Lung (tissue), 11 donors: ENCODE measurements at regions not wholly inside any gene's neighbourhood (a gene's known extent, or its start where the extent isn't known, plus 50 kb on each side); places are given as distances from the start of the nearest gene placed in this dataset.
A peak's percentile ranks its signal among the peaks of the same experiment; 100 is the strongest.

Experiments
- ATAC-seq: fragments of 200-7000 bp; cut with Tn5 transposase; one replicate; pipeline ENCODE4 v1.9.1; 2020; ENCODE audit warnings: moderate number of reproducible peaks; ENCODE audit not compliant: insufficient read depth, low FRiP score
- DNase-seq, 3 donors: peaks; one replicate each; pipeline ENCODE4 v3.0.0-alpha.2; 2013 to 2017
- H3K27ac ChIP-seq, 2 donors: one replicate each; pipeline ENCODE4 v1.5.1; 2013; ENCODE audit warnings: mild to moderate bottlenecking in 2 of 2, moderate library complexity in 2 of 2, control low read depth in 1 of 2, inconsistent platforms in 1 of 2, low read depth in 1 of 2, low read length in 1 of 2
- H3K27me3 ChIP-seq, 3 donors: one replicate each; pipeline ENCODE4 v1.5.1; 2013; ENCODE audit warnings: low read length in 2 of 3; ENCODE audit not compliant: control insufficient read depth in 3 of 3, insufficient read depth in 3 of 3
- H3K36me3 ChIP-seq, 4 donors: one replicate each; pipeline ENCODE4 v1.5.1; 2013; ENCODE audit warnings: low read length in 4 of 4, mild to moderate bottlenecking in 1 of 4, moderate library complexity in 1 of 4; ENCODE audit not compliant: control insufficient read depth in 4 of 4, insufficient read depth in 4 of 4
- H3K4me1 ChIP-seq, 5 donors: one replicate each; pipeline ENCODE4 v1.5.1; 2013; ENCODE audit warnings: low read length in 5 of 5, mild to moderate bottlenecking in 2 of 5, moderate library complexity in 1 of 5; ENCODE audit not compliant: control insufficient read depth in 5 of 5, insufficient read depth in 5 of 5
- H3K4me3 ChIP-seq: one replicate; pipeline ENCODE4 v1.5.1; 2013; ENCODE audit warnings: mild to moderate bottlenecking, control low read depth, moderate library complexity
- H3K9ac ChIP-seq, 2 donors: one replicate each; pipeline ENCODE4 v1.5.1; 2013; ENCODE audit warnings: low read length in 2 of 2, control low read depth in 1 of 2; ENCODE audit not compliant: insufficient read depth in 1 of 2
- H3K9me3 ChIP-seq, 4 donors: one replicate each; pipeline ENCODE4 v1.5.1; 2013; ENCODE audit warnings: low read length in 3 of 4, mild to moderate bottlenecking in 1 of 4, moderate library complexity in 1 of 4; ENCODE audit not compliant: control insufficient read depth in 4 of 4, insufficient read depth in 3 of 4
- CTCF ChIP-seq: IDR thresholded peaks from 2 replicates; pipeline ENCODE4 v1.5.1; 2012; ENCODE audit warnings: mild to moderate bottlenecking; ENCODE audit errors: control extremely low read depth, extremely low read depth
- WGBS, 2 donors: extraction: QIAGEN DNeasy Blood & Tissue Kit; methylation state at CpG; one replicate each; pipeline ENCODE4 v1.1.7; 2013; 5-methylcytosine and 5-hydroxymethylcytosine counted together
- donor health status: control.
- donor health status: control.
- donor health status: Bipolar disorder and iron deficiency.
- donor health status: healthy.
- donor health status: DM: yes; HTN: yes; CAD: no.

- Histone ChIP-seq H3K4me3 (no peak overlapping the region), H3K27ac (no peak overlapping the region), H3K27me3 (no peaks in the 10 kb centered on the region), H3K9ac (no peak overlapping the region), H3K9me3 (peaks cover 0 to 3% (median 0%) of the 10 kb centered on the region in 4 donors), H3K4me1 (peaks cover 0 to 21% (median 9%) of the 10 kb centered on the region in 5 donors), H3K36me3 (no peaks in the 10 kb centered on the region)
- 87 to 89% methylated on average over 6 of the region's 6 CpGs for WGBS, 2 donors
- TF ChIP-seq CTCF = no peak
- ATAC-seq = no peak
- no peak for DNase-seq
Observed at GRCh38 chr20:48287552-48288170, 502.4 kb upstream of the SULF2 start.

- H3K36me3 ChIP-seq = no peaks in the 10 kb centered on the region
- TF ChIP-seq CTCF = no peak
- H3K9ac ChIP-seq = no peak overlapping the region
- DNase-seq (peak in 2 of 3 donors; percentile 55 to 61), ATAC-seq (no peak)
- no peaks in the 10 kb centered on the region for H3K27me3 ChIP-seq
- H3K4me3 ChIP-seq = no peak overlapping the region
- peak overlapping the region in 1 of 2 donors; percentile 46 for H3K27ac ChIP-seq
- H3K4me1 ChIP-seq = peaks cover 0 to 21% (median 9%) of the 10 kb centered on the region in 5 donors
- peaks cover 0 to 3% (median 0%) of the 10 kb centered on the region in 4 donors for H3K9me3 ChIP-seq
- WGBS, 2 donors = 32 to 47% methylated on average over 7 of the region's 7 CpGs
Observed at GRCh38 chr20:48287021-48287494, 501.8 kb upstream of the SULF2 start.

GRCh38 chr20:48286601-48287000, 501.3 kb upstream of the SULF2 start:
- Histone ChIP-seq H3K4me1 (peaks cover 0 to 21% (median 9%) of the 10 kb centered on the region in 5 donors), H3K4me3 (no peak overlapping the region), H3K36me3 (no peaks in the 10 kb centered on the region), H3K27me3 (no peaks in the 10 kb centered on the region), H3K9ac (no peak overlapping the region), H3K9me3 (peaks cover 0 to 3% (median 0%) of the 10 kb centered on the region in 4 donors), H3K27ac (peak overlapping the region in 1 of 2 donors; percentile 46)
- 71 to 78% methylated on average over 1 of the region's 1 CpG for WGBS, 2 donors
- no peak for ATAC-seq
- TF ChIP-seq CTCF = no peak
- DNase-seq = no peak

- no peaks in the 10 kb centered on the region for H3K27me3 ChIP-seq
- H3K27ac ChIP-seq = no peak overlapping the region
- WGBS, 2 donors = 40 to 43% methylated on average over 1 of the region's 1 CpG
- H3K9me3 ChIP-seq = peaks cover 0 to 3% (median 0%) of the 10 kb centered on the region in 4 donors
- H3K36me3 ChIP-seq = no peaks in the 10 kb centered on the region
- H3K4me1 ChIP-seq = peaks cover 0 to 21% (median 9%) of the 10 kb centered on the region in 5 donors
- no peak for ATAC-seq
- peak in 2 of 3 donors; percentile 22 to 48 for DNase-seq
- H3K9ac ChIP-seq = no peak overlapping the region
- TF ChIP-seq CTCF = no peak
- no peak overlapping the region for H3K4me3 ChIP-seq
Observed at GRCh38 chr20:48285656-48286055, 500.4 kb upstream of the SULF2 start.
